Coronary artery (tissue), 2 donors: ENCODE measurements at regions not wholly inside any gene's neighbourhood (a gene's known extent, or its start where the extent isn't known, plus 50 kb on each side); places are given as distances from the start of the nearest gene placed in this dataset.

ENCODE experiments used
- DNase-seq: peaks from one replicate; pipeline ENCODE4 v3.0.0-alpha.2; 2017; ENCODE audit warnings: low spot score
- H3K27ac ChIP-seq, 2 donors: fragments of 200-600 bp; sonication (generic); one replicate each; pipeline ENCODE4 v1.5.1; 2016 to 2019
- H3K4me3 ChIP-seq: fragments of 200-600 bp; sonication (generic); 2 replicates; pipeline ENCODE4 v1.5.1; 2016; ENCODE audit warnings: mild to moderate bottlenecking, moderate library complexity
- TF ChIP-seq, protein P1 (sequence below): fragments of 200-600 bp; sonication (generic); IDR thresholded peaks from one replicate; pipeline ENCODE4 v1.5.1; 2019; ENCODE audit warnings: antibody characterized with exemption

DNA sequence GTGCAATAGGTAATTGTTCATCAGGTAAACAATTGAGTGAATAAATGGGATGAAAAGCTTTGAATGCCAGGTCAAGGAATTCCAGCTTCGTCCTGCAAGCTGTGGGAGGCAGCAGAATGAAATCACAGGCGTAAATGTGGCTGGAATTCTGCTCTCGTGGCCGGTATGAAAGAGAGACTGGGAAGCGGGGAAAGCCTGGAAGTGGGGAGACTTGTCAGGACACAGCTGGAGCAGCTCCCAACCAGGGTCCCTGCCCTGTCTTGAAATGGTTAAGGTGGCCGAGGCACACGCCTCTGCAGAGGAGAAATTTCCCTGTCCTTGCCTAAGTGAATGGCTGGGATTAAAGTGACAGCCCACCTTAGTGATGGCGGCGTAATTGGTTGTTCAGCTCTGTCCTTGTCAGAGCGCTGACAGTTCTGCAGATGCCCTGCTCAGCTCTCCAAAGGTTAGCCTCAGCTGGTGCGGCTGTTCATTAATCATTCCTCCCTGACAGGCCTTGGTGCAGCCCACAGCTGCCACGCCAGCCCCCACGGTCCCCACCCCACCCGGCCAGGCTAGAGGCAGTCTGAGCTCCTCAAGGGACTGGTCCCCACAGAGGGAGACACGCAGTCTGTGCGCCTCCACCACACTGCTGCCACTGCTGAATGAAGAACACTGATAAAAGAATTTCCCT is 398.3 kb upstream of the POU3F1 start:
- no peak overlapping the region for H3K4me3 ChIP-seq
- TF ChIP-seq, protein P1, sequence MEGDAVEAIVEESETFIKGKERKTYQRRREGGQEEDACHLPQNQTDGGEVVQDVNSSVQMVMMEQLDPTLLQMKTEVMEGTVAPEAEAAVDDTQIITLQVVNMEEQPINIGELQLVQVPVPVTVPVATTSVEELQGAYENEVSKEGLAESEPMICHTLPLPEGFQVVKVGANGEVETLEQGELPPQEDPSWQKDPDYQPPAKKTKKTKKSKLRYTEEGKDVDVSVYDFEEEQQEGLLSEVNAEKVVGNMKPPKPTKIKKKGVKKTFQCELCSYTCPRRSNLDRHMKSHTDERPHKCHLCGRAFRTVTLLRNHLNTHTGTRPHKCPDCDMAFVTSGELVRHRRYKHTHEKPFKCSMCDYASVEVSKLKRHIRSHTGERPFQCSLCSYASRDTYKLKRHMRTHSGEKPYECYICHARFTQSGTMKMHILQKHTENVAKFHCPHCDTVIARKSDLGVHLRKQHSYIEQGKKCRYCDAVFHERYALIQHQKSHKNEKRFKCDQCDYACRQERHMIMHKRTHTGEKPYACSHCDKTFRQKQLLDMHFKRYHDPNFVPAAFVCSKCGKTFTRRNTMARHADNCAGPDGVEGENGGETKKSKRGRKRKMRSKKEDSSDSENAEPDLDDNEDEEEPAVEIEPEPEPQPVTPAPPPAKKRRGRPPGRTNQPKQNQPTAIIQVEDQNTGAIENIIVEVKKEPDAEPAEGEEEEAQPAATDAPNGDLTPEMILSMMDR: no peak
- H3K27ac ChIP-seq: no peak overlapping the region
- no peak for DNase-seq

DNA sequence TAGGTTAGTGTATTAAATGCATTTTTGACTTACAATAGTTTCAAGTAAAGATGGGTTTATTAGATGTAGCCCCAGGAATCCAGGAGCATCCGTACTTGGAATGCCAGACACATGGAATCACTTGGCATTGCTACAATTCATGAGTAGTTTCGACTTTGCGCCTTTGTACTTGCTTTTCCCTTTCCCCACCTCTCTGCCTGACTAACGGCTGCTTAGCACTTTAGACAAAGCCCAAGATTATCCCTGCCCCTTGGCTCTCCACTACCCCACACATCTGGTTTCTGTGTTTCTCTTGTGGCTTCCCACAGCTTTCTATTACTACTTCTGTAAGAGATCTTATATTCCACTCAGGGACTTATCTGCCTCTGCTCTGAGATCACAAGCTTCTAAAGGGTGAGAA is 397.7 kb upstream of the POU3F1 start:
- DNase-seq: no peak
- Histone ChIP-seq H3K4me3 (no peak overlapping the region), H3K27ac (no peak overlapping the region)
- TF ChIP-seq, protein P1: no peak

DNA sequence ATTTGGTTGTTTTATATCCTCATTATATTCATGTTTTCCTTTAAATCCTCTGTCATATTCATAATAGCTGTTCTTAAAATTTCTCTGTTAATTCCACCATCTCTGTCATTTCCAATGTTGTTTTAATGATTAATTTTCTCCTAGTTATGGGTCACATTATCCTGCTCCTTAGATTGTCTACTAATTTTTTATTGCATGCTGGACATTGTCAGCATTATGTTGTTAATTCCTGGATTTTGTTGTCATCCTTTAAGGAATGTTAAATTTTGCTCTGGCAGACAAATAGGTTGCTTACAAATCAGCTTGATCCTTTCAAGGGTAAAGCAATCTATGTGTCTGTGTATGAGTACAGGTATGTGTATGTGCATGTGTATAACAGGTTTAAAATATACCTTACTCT is 393.8 kb upstream of the POU3F1 start:
- Histone ChIP-seq H3K4me3 (no peak overlapping the region), H3K27ac (no peak overlapping the region)
- DNase-seq: no peak
- TF ChIP-seq, protein P1: no peak

DNA sequence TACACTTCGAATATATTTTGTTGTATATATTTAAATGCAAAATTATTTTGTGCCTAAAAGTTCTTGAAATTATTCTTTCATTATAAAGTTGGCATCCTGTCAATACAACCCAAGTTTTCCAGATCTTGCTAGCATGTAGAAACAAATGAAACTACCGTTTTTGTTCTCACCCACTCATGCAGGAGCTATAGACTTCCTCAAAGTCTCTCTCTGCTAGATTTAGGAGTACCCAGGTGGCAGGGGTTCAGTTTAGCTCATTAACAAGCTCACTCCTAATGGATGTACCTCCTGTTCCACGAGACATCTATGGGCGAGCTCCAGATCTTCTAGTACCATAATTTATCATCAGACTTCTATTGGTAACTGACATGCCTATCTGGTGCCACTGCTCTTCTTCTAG is 390.2 kb upstream of the POU3F1 start:
- no peak for DNase-seq
- TF ChIP-seq, protein P1: no peak
- Histone ChIP-seq H3K4me3 (no peak overlapping the region), H3K27ac (no peak overlapping the region)

DNA sequence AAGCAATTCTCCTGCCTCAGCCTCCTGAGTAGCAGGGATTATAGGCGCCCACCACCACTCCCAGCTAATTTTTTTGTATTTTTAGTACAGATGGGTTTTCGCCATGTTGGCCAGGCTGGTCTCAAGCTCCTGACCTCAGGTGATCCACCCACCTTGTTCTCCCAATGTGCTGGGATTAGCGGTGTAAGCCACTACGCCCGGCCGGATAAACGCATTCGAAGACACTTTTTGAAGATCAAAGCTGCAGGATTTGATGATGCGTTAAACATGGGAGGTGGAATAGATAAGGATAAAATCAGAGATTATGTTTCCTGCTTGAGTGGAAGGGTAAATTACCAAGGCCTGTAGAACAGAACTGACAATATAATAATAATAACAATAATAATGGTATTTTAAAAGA is 389.4 kb upstream of the POU3F1 start:
- DNase-seq: no peak
- TF ChIP-seq, protein P1: no peak
- Histone ChIP-seq H3K4me3 (no peak overlapping the region), H3K27ac (no peak overlapping the region)

DNA sequence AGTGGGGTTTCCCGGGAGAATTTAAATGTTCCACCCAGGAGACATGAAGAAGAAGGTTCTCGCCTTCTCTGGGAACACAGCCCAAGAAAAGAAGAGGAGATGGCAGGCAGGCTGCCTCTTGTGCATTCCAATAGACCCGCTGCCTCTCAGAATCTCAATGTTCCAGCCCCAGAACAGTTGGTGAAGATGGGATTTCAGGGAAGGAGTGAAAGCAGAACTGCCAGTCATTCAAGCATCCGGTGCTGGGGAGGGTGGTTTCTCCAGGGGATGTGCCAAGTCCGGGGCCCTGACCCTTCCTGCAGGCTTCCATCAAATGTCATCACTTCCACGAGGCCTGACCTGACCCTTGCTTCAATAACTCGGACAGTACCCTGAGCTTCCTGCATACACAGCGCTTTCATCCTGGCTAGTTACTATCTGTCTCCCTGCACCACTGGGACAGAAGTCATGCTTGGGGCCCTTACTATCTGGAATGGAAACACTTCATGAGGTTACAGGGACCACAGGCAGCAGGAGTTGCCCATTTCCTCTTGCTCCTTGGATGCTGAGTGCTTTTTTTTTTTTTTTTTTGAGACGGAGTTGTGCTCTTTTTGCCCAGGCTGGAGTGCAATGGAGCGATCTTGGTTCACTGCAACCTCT is 386.6 kb upstream of the POU3F1 start:
- no peak overlapping the region for H3K4me3 ChIP-seq
- no peak for DNase-seq
- TF ChIP-seq, protein P1: no peak
- no peak overlapping the region for H3K27ac ChIP-seq
